ENCODE measurements at regions not wholly inside any gene's neighbourhood (a gene's known extent, or its start where the extent isn't known, plus 50 kb on each side); places are given as distances from the start of the nearest gene placed in this dataset.

DNA sequence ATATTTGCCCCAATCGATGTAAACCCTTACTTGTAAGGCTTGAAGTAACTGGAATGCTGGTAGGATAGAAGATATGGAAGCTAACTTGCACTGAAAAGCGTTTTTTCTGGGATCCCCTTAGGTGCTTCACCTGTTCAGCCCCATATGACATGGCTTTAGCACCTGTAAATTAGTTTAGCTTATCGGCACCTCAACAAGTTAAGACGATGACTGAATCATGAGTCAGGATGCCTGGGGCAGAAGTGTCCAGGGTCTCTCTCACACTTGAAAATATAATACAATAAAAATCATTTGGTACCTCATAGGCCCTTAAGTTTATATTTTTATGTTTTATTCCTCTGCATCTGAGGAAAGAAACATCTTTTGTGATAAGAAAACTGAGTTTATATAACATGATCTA is 409.2 kb upstream of the LRRC4C start:
- DNase-seq = no peak

DNA sequence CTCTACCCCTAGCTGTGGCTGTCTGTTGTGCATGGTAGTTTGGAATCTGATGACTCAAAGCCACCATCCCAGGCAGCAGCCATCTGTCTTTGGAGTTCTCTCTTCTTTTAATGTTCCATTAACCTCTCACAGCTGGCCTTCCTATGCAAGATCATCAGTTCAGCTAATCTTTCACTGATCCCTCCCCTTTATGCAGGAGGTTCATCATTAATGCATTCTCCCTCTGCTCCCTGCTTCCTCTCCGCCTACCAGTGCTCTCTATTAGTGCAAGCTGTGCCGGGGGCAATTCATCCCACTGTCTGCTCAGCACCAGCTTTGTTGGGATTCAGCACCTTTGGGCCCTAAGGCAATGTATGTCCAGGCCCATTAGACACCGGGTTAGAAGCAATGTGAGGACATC is 413.0 kb upstream of the LRRC4C start:
- no peak for DNase-seq

- no peak for DNase-seq
These were observed 413.4 kb upstream of the LRRC4C start for GRCh38 chr11:41872870-41873269.

GRCh38 chr11:41878095-41878494 is 418.6 kb upstream of the LRRC4C start:
- DNase-seq = no peak

DNA sequence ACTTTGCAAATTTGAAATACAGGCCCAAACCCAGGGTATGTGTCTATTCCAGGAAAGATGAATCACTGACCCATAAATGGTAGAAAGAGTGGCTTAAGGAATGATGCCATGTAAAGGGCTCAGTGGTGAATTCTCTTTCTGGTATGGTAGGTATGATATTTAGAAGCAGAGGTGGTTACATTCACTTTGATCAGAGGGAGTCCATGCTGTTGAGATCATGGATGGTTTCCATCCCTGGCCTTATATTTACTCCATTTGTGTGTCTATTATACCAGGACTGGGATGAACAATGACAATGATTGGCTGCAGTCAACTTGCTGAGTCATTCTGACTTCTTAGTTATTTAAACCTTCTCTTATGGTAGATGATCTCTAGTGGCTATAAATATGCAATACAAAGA is 419.8 kb upstream of the LRRC4C start:
- no peak for DNase-seq

GRCh38 chr11:41895081-41895480 is 435.6 kb upstream of the LRRC4C start:
- no peak for DNase-seq

DNA sequence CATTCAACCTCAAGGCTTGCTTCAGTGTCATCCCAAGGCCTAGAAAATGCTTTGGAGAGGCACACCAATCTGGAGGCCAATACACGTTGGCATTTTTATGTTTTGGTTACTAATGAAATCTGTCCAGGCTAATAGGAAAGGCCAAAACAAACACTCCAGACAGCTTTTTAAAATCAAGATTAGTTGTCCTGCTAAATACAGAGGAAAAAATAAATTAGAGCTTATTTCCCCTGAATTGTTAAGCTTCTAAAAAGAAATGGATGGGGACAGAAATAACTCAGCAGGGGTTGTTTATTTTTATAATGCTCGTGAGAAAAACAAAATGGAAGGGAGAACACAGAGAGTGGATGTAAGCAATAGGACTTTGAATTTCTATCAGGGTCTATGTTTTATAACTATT is 438.5 kb upstream of the LRRC4C start:
- DNase-seq = no peak

DNA sequence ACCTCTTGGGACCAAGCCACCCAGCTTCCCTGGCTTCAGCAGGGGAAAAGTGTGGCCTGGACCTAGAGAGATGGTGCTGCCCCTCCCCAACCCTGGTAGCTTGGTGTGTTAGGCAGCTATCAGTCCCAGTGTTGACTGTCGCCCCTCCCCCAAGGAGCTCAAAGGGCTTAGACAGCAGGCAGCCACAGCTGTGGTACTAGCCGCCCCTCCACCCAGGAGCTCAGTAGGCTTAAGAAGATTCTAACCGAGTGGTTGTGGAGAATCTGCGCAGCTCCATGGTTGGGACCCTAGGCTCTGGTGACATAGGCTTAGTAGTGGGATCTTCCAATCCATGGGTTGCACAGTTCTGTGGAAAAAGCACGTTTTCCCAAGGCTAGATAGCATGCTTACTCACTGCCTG is 458.4 kb upstream of the LRRC4C start:
- no peak for DNase-seq

- DNase-seq = no peak
These were observed 460.9 kb upstream of the LRRC4C start for GRCh38 chr11:41920374-41920773.

- DNase-seq = no peak
These were observed 462.4 kb upstream of the LRRC4C start for GRCh38 chr11:41921746-41922390.

DNA sequence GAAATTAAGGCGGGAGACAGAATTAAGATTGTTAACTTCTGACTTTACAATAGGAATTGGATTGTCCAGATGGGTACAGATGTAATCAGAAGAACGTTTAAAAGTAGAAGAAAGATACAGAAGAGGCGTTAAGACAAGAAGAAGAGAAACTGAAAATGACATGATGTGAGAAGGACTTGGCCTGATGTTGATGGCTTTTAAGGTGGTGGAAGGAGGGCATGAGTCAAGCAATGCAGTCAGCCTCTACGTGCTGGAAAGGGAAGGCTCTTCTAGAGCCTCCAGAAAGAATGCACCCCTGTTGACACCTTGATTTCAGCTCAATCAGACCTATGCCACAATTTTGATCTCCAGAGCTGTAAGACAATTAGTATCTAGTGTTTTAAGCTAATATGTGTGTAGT is 466.9 kb upstream of the LRRC4C start:
- DNase-seq = no peak

DNA sequence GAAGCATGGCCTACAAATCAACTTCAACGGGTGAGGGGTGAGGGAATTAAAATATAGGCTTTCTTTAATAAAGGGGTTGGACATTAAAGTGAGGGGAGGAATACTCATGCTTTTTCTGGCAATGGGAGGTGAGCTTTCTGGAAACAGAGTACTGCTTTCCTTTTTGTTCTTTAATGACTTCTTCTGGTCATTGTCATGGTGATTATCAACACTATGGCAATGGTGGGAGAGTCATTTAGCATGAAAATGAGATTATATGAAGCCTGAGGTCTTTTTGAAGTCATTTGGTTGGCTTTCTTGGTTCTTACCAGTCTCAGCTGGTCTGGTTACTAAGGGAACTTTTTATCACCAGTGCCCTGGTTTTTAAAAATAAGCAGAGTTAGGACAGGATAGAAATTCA is 475.8 kb upstream of the LRRC4C start:
- no peak for DNase-seq

DNA sequence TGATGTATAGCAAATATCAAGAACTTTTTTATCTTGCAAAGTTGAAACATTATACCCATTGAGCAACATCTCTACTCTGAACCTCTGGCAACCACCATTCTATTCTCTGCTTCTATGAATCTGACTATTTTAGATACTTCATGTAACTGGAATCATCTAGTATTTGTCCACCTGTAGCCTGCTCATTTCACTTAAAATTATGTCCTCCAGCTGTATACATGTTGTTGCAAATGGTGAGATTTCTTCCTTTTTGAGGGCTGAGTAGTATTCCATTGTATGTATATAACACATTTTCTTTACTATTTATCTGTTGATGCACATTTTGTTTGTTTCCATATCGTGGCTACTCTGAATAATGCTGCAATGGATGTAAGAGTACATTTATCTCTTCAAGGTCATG is 476.3 kb upstream of the LRRC4C start:
- no peak for DNase-seq

DNA sequence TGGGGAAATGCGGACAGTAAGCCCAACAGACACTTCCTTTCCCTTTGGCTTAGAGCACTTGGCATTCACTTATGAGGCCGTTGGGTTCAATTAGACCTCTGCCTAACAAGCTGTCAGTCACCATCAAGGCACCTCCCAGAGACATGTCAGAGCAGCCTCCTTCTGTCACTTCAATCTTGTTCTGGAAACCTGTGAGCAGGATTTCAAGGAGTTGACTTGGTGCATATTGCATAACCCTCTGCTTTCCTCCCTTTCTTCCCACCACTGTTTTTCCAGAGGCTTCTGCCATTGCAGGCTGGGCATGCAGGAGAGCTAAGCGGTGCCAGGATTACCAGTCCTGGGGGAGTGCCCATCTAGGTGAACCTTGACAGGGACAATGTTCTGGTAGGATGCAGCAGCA is 484.2 kb upstream of the LRRC4C start:
- no peak for DNase-seq

DNA sequence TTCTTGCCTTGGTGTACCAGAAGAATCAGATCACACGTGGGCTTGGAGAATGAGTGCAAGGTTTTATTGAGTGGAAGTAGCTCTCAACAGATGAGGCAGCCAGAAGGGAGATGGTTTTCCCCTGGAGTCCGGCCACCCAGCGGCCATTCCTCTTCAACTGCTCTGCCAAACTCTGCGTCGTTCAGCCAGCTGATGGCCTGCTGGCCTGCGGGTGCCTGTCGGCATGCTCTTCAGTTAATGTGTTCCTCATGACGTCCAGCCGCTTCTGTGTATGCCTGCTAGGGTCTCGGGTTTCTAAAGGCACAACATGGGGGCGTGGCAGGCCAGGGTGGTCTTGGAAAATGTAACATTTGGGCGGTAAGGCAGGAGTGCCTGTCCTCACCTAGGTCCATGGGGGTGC is 487.9 kb upstream of the LRRC4C start:
- no peak for DNase-seq

GRCh38 chr11:41950470-41951143 is 491.2 kb upstream of the LRRC4C start:
- DNase-seq = no peak

- no peak for DNase-seq
These were observed 494.6 kb upstream of the LRRC4C start for GRCh38 chr11:41954034-41954433.

DNA sequence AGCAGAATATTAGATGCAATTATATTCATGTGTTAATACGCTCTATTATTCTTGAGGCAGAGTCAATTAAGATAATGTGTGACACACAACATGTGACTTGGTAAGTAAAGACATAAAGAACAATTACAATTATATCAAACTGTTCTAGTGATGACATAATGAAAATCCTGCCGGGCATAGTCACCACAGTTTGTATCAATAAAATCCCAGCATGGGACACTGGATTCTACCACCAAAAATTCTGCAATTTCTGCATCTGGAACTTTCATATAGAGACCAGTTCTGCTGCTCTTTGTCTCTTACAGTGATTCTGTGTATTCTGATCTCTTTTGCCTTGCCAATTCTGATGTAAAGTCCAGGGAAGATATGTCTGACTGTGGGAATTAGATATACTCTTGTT is 495.6 kb upstream of the LRRC4C start:
- no peak for DNase-seq

- DNase-seq = no peak
These were observed 496.4 kb upstream of the LRRC4C start for GRCh38 chr11:41955635-41956400.

DNA sequence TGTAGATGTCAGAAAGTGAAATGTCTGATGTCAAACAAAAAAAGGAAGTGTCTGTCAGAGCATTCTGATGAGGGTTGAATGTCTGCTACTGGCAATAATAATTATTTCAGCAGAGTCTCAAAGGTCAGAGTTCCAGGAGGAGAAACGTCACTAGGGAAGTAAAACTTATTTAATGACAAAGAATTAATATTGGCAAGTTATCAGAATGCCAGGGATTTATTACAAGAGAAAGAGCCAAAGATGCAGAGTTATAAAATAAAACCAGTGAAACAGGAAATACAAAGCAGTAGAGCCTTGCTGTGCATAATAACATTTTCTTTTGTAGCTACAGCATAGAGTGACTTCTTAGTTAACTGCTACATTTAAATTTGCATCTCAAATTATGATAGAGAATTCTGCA is 504.0 kb upstream of the LRRC4C start:
- DNase-seq = no peak

DNA sequence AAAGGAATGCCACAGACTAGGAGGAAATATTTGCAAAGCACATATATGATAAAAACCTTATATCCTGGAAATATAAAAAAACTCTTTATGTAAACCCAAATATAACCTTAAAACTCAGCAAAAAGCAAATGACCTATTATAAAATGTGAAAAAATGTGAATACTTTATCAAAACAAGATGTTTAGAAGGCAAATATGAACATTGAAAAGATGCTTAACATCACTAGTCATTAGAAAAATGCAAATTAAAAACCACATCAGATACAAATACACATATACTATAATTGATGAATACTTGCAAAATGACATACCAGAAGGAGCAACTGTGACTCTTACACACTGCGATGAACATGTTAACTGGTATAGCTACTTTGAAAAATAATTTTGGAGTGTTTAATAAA is 511.2 kb upstream of the LRRC4C start:
- no peak for DNase-seq

GRCh38 chr11:41971592-41971991 is 512.1 kb upstream of the LRRC4C start:
- DNase-seq = no peak

DNA sequence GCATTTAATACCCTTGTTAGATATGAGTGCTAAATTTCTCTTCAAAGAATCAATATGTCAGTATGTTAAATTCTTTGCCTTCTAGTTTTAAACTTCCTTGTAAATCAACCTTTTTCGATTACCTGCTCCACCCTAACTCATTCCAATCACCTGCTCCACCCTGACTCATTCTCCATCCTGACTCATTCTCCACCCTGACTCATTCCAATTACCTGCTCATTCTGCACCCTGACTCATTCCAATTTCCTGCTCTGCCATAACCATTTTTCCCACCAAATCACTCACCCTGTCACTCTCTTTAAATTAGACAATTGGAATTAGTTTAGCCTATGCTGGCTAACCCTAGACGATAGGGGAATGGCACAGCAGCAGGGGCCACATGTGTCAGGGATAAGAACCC is 519.5 kb upstream of the LRRC4C start:
- no peak for DNase-seq

DNA sequence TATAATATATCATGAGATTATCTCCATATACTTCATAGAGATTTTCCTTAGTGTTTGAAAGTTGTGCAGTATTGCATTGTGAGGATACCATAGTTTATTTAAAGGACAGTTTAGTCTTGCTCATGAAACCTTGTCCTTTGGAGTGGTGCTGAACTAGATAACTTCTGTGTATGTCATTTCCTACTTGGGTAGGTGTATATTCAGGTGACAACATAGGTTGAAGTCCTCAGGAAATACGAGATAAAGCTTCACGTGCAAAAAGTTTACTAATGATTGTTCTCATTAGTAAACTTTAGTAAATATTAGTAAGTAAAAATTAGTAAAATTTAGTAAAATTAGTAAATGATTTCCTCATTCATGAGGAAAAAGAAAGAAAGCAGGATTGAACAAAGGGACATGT is 521.3 kb upstream of the LRRC4C start:
- DNase-seq = no peak
